ENCODE measurements at regions not wholly inside any gene's neighbourhood (a gene's known extent, or its start where the extent isn't known, plus 50 kb on each side); places are given as distances from the start of the nearest gene placed in this dataset.

DNA sequence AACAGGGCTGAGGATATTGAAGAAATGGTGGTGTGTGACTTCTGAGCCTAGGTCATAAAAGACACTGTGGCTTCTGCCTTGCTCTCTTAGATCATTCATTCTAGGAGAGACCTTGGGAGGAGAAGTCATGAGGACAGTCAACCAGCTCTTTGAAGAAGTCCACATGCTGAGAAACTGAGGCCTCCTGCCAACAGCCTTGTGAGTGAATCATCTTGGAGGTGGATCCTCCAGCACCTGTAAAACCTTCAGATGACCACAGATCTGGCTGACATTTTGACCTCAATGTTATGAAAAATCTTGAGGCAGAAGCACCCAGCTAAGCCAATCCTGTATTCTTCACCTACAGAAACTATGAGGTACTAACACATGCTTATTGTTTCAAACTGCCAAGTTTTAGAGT is 165.9 kb downstream of the CARTPT start:
- H3K4me1 ChIP-seq (ENCODE audit: insufficient read depth, low read length) = no peaks in the 10 kb centered on the region
- no peak overlapping the region for H2AFZ ChIP-seq (ENCODE audit: low read depth, low read length)
- H3K36me3 ChIP-seq (ENCODE audit: insufficient read depth, low read length) = no peaks in the 10 kb centered on the region
- no peak overlapping the region for H3K4me3 ChIP-seq (ENCODE audit: low read length)
- no peaks in the 10 kb centered on the region for H3K27me3 ChIP-seq (ENCODE audit: insufficient read depth, low read length)
- H3K9me3 ChIP-seq (ENCODE audit: low read length) = no peaks in the 10 kb centered on the region

DNA sequence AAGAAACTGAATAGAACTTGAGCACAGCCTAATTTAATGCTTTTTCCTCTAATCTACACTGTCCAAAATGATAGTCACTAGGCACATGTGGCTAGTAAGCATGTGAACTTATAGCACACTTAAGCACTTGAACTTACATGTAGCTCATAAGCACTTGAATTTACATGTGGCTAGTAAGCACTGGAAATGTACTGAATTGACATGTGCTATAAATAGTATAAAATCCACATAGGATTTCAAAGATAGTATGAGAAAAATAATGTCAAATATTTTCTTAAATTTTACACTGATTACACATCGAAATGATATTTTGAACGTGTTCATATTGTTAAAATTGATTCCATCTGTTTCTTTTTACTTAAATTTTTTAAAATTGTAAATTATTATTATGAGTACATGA is 167.3 kb downstream of the CARTPT start:
- Histone ChIP-seq H3K36me3 (ENCODE audit: insufficient read depth, low read length) (no peaks in the 10 kb centered on the region), H3K4me3 (ENCODE audit: low read length) (no peak overlapping the region), H3K9me3 (ENCODE audit: low read length) (no peaks in the 10 kb centered on the region), H3K4me1 (ENCODE audit: insufficient read depth, low read length) (no peaks in the 10 kb centered on the region), H2AFZ (ENCODE audit: low read depth, low read length) (no peak overlapping the region), H3K27me3 (ENCODE audit: insufficient read depth, low read length) (no peaks in the 10 kb centered on the region)

DNA sequence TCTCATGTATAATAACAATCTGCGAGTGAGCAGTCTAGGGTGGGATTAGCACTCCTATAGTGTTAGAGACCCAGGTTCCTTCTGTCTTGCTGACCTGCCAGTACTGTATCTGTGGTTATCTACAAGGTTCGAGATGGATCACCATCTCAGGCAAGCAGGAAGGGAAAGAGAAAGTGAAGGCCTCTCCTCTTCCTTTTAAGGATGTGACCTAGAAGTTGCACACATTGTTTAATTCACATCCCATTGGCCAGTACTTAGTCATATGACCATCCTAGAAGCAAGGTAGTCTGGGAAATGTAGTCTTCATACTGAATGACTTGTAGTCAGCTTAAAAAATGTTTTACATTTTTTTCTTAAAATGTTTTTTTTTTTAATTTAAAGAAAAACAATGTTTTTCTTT is 168.6 kb downstream of the CARTPT start:
- Histone ChIP-seq H2AFZ (ENCODE audit: low read depth, low read length) (no peak overlapping the region), H3K4me1 (ENCODE audit: insufficient read depth, low read length) (no peaks in the 10 kb centered on the region), H3K9me3 (ENCODE audit: low read length) (no peaks in the 10 kb centered on the region), H3K27me3 (ENCODE audit: insufficient read depth, low read length) (no peaks in the 10 kb centered on the region), H3K4me3 (ENCODE audit: low read length) (peak overlapping the region; percentile 39), H3K36me3 (ENCODE audit: insufficient read depth, low read length) (no peaks in the 10 kb centered on the region)

GRCh38 chr5:71891406-71891805 is 172.3 kb downstream of the CARTPT start:
- Histone ChIP-seq H3K4me3 (ENCODE audit: low read length) (no peak overlapping the region), H3K9me3 (ENCODE audit: low read length) (no peaks in the 10 kb centered on the region), H3K4me1 (ENCODE audit: insufficient read depth, low read length) (no peaks in the 10 kb centered on the region), H3K27me3 (ENCODE audit: insufficient read depth, low read length) (no peaks in the 10 kb centered on the region), H2AFZ (ENCODE audit: low read depth, low read length) (no peak overlapping the region), H3K36me3 (ENCODE audit: insufficient read depth, low read length) (no peaks in the 10 kb centered on the region)

DNA sequence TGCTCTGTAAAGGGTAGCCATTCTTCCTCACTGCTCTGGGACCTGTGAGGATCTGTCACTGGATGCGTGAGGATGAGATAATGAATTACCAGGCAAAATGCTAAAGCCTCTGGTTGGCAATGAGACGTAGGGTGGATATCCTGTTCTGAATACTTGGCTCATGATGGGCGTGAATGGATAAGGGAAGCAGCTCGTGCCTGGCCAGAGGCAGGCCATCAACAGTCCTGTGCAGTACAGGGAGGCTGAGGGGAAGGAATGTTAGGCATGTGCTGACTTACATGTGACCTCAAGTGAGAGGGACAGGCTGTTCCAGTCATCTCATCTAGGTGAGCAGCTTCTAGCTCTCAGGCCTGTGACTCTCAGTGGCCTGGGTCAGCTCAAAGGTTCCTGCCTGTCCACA is 172.8 kb downstream of the CARTPT start:
- no peaks in the 10 kb centered on the region for H3K9me3 ChIP-seq (ENCODE audit: low read length)
- H3K27me3 ChIP-seq (ENCODE audit: insufficient read depth, low read length) = no peaks in the 10 kb centered on the region
- H3K4me3 ChIP-seq (ENCODE audit: low read length) = no peak overlapping the region
- H3K36me3 ChIP-seq (ENCODE audit: insufficient read depth, low read length) = no peaks in the 10 kb centered on the region
- H2AFZ ChIP-seq (ENCODE audit: low read depth, low read length) = no peak overlapping the region
- H3K4me1 ChIP-seq (ENCODE audit: insufficient read depth, low read length) = no peaks in the 10 kb centered on the region

GRCh38 chr5:71892641-71893365 is 173.7 kb downstream of the CARTPT start:
- Histone ChIP-seq H3K27me3 (ENCODE audit: insufficient read depth, low read length) (no peaks in the 10 kb centered on the region), H3K4me3 (ENCODE audit: low read length) (no peak overlapping the region), H3K9me3 (ENCODE audit: low read length) (no peaks in the 10 kb centered on the region), H3K36me3 (ENCODE audit: insufficient read depth, low read length) (no peaks in the 10 kb centered on the region), H3K4me1 (ENCODE audit: insufficient read depth, low read length) (no peaks in the 10 kb centered on the region), H2AFZ (ENCODE audit: low read depth, low read length) (no peak overlapping the region)

GRCh38 chr5:71893451-71893850 is 174.4 kb downstream of the CARTPT start:
- Histone ChIP-seq H3K36me3 (ENCODE audit: insufficient read depth, low read length) (no peaks in the 10 kb centered on the region), H3K4me1 (ENCODE audit: insufficient read depth, low read length) (no peaks in the 10 kb centered on the region), H3K27me3 (ENCODE audit: insufficient read depth, low read length) (no peaks in the 10 kb centered on the region), H3K9me3 (ENCODE audit: low read length) (no peaks in the 10 kb centered on the region), H2AFZ (ENCODE audit: low read depth, low read length) (no peak overlapping the region), H3K4me3 (ENCODE audit: low read length) (no peak overlapping the region)

- H3K4me1 ChIP-seq (ENCODE audit: insufficient read depth, low read length) = no peaks in the 10 kb centered on the region
- no peaks in the 10 kb centered on the region for H3K9me3 ChIP-seq (ENCODE audit: low read length)
- H3K36me3 ChIP-seq (ENCODE audit: insufficient read depth, low read length) = no peaks in the 10 kb centered on the region
- no peak overlapping the region for H3K4me3 ChIP-seq (ENCODE audit: low read length)
- no peak overlapping the region for H2AFZ ChIP-seq (ENCODE audit: low read depth, low read length)
- no peaks in the 10 kb centered on the region for H3K27me3 ChIP-seq (ENCODE audit: insufficient read depth, low read length)
Observed at GRCh38 chr5:71894091-71894490, 175.0 kb downstream of the CARTPT start.

- Histone ChIP-seq H3K36me3 (ENCODE audit: insufficient read depth, low read length) (no peaks in the 10 kb centered on the region), H2AFZ (ENCODE audit: low read depth, low read length) (no peak overlapping the region), H3K4me3 (ENCODE audit: low read length) (no peak overlapping the region), H3K27me3 (ENCODE audit: insufficient read depth, low read length) (no peaks in the 10 kb centered on the region), H3K9me3 (ENCODE audit: low read length) (no peaks in the 10 kb centered on the region), H3K4me1 (ENCODE audit: insufficient read depth, low read length) (no peaks in the 10 kb centered on the region)
Observed at GRCh38 chr5:71895546-71895945, 176.5 kb downstream of the CARTPT start.

- no peaks in the 10 kb centered on the region for H3K36me3 ChIP-seq (ENCODE audit: insufficient read depth, low read length)
- H3K4me3 ChIP-seq (ENCODE audit: low read length) = no peak overlapping the region
- H3K9me3 ChIP-seq (ENCODE audit: low read length) = no peaks in the 10 kb centered on the region
- no peak overlapping the region for H2AFZ ChIP-seq (ENCODE audit: low read depth, low read length)
- H3K4me1 ChIP-seq (ENCODE audit: insufficient read depth, low read length) = peaks cover 3% of the 10 kb centered on the region
- H3K27me3 ChIP-seq (ENCODE audit: insufficient read depth, low read length) = no peaks in the 10 kb centered on the region
Observed at GRCh38 chr5:71899865-71900342, 180.8 kb downstream of the CARTPT start.

DNA sequence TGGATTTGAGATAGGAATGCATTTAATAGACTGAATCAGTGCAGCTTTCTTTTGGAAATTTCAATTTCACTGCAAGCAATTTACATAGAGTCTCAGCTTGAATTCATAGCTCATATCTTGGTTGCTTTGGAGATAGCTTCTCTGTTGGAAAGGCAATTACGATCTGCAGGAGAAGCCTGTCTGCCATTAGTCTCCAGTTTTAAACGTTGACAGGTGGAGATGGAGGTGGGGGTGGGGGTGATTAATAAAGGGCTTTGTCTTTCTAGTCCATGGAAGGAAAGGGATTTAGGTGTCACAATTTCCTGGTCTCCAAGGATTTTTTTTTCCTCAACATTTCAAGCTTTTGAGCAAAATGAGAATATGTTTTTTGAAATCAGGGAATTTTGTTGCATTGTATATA is 184.7 kb downstream of the CARTPT start:
- H3K27me3 ChIP-seq (ENCODE audit: insufficient read depth, low read length) = no peaks in the 10 kb centered on the region
- no peaks in the 10 kb centered on the region for H3K9me3 ChIP-seq (ENCODE audit: low read length)
- peaks cover 6% of the 10 kb centered on the region for H3K4me1 ChIP-seq (ENCODE audit: insufficient read depth, low read length)
- no peak overlapping the region for H3K4me3 ChIP-seq (ENCODE audit: low read length)
- no peak overlapping the region for H2AFZ ChIP-seq (ENCODE audit: low read depth, low read length)
- H3K36me3 ChIP-seq (ENCODE audit: insufficient read depth, low read length) = no peaks in the 10 kb centered on the region

- H3K9me3 ChIP-seq (ENCODE audit: low read length) = no peaks in the 10 kb centered on the region
- H3K4me1 ChIP-seq (ENCODE audit: insufficient read depth, low read length) = peaks cover 6% of the 10 kb centered on the region
- no peaks in the 10 kb centered on the region for H3K36me3 ChIP-seq (ENCODE audit: insufficient read depth, low read length)
- no peak overlapping the region for H3K4me3 ChIP-seq (ENCODE audit: low read length)
- no peaks in the 10 kb centered on the region for H3K27me3 ChIP-seq (ENCODE audit: insufficient read depth, low read length)
- H2AFZ ChIP-seq (ENCODE audit: low read depth, low read length) = no peak overlapping the region
Observed at GRCh38 chr5:71904852-71905251, 185.8 kb downstream of the CARTPT start.

DNA sequence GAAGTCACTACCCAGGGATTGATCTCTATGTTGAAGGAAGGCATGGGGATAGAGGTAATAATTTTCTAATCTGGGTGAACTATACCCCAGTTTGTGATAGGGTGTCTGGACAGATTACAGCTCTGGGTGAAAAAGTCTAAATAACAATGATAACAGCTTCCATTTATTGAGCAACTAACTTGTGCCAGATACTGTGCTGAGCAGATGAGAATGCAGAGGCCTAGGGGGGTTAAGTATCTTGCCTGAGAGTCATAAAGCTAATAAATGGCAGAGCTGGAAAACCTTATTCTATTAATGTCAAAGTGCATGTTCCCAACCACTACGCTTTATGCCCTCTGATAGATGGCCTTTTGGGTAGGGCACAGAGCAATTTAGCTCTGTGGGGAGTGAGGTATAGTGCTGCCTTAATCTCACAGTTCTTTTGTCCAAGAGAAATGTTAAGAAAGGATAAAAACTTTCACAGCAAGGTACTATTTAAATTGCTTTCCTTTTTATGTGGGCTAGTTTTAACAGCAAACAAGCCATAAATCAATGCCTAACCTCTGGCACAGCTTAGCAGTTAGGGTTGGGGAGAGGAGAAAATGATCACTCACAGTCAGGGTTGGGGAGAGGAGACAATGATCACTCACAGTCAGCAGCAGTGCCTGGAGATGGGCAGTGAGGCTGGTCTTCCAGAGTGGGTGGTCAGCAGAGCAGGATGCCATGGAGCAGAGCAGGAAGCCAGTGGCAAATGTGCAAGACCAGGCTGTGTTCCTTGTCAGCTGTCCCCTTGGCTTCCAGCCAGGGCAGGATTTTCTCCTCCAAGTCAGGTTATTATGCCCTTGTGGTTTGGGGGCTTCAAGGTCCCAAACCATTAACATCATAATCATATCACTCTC is 187.0 kb downstream of the CARTPT start:
- Histone ChIP-seq H3K27me3 (ENCODE audit: insufficient read depth, low read length) (no peaks in the 10 kb centered on the region), H3K4me1 (ENCODE audit: insufficient read depth, low read length) (peaks cover 6% of the 10 kb centered on the region), H3K4me3 (ENCODE audit: low read length) (no peak overlapping the region), H3K9me3 (ENCODE audit: low read length) (no peaks in the 10 kb centered on the region), H3K36me3 (ENCODE audit: insufficient read depth, low read length) (no peaks in the 10 kb centered on the region), H2AFZ (ENCODE audit: low read depth, low read length) (no peak overlapping the region)

All from neuron (in vitro differentiated cells).